Activated CD8-positive, alpha-beta memory T cell treated with anti-CD3 and anti-CD28 coated beads, Interleukin-2, amount 10 ng/mL, durations not matched to agents 7 days and 5 days (primary cell): ENCODE measurements at regions not wholly inside any gene's neighbourhood (a gene's known extent, or its start where the extent isn't known, plus 50 kb on each side); places are given as distances from the start of the nearest gene placed in this dataset.

Experiments
- ATAC-seq: fragments of 150-1000 bp; cut with Tn5 transposase; one replicate; pipeline ENCODE4 v1.10.0; 2021; ENCODE audit warnings: moderate library complexity
- CTCF ChIA-PET: fragments of 350-600 bp; sonication (Branson Sonifier 250); formaldehyde crosslinking; loops from one replicate; lab custom pipeline; 2021; ENCODE audit warnings: antibody characterized with exemption; lab: Charles Lee
- DNase-seq: peaks from one replicate; pipeline ENCODE4 v3.0.0-alpha.2; 2020
- H3K27ac Mint-ChIP-seq: one replicate; pipeline ENCODE4 v1.8.0; 2021; ENCODE audit warnings: mild to moderate bottlenecking, mixed read lengths
- H3K27me3 Mint-ChIP-seq: one replicate; pipeline ENCODE4 v1.8.0; 2021; ENCODE audit warnings: mixed read lengths
- H3K36me3 Mint-ChIP-seq: one replicate; pipeline ENCODE4 v1.8.0; 2021; ENCODE audit warnings: mild to moderate bottlenecking, mixed read lengths
- H3K4me1 Mint-ChIP-seq: one replicate; pipeline ENCODE4 v1.8.0; 2021; ENCODE audit warnings: mixed read lengths
- H3K4me3 Mint-ChIP-seq: one replicate; pipeline ENCODE4 v1.8.0; 2021; ENCODE audit warnings: mild to moderate bottlenecking, moderate library complexity, mixed read lengths
- H3K9me3 Mint-ChIP-seq: one replicate; pipeline ENCODE4 v1.8.0; 2022; ENCODE audit warnings: low read depth, mixed read lengths

- no peak overlapping the region for H3K4me3 Mint-ChIP-seq
- no peak overlapping the region for H3K27ac Mint-ChIP-seq
- peaks cover 4% of the 10 kb centered on the region for H3K36me3 Mint-ChIP-seq
- CTCF ChIA-PET: no interaction called here
- H3K4me1 Mint-ChIP-seq: no peaks in the 10 kb centered on the region
- ATAC-seq: no peak
- peaks cover 12% of the 10 kb centered on the region for H3K9me3 Mint-ChIP-seq
- H3K27me3 Mint-ChIP-seq: no peaks in the 10 kb centered on the region
- no peak for DNase-seq
Observed at GRCh38 chr13:21948769-21949474, 278.0 kb downstream of the FGF9 start.

DNA sequence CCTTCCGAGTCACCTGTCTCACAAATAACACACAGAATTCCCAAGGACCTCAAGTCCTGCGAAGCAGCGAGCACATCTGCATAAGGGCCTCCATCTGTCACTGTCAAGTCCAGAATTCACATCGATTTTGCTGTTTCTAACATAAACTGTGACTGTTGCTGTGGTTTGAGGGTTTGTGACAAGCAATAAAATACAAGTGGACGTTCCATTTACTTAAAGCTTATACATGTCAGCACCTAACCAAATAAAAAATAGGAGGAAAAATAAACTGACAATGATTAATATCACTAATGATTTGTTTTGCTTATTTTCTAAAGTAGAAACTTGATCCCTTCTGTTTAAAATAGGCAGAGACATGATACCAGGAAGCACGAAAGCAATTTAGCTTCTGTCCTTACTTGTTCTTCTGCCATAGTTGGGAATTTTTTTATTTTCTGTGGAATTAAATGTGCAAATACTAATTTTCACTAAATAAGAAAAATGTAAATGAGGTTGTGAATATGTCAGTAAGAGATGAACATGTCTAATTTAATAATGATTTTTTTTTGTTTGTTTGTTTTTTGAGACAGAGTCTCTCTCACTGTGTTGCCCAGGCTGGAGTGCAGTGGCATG, 279.1 kb downstream of the FGF9 start:
- peaks cover 3% of the 10 kb centered on the region for H3K36me3 Mint-ChIP-seq
- no peak overlapping the region for H3K4me3 Mint-ChIP-seq
- DNase-seq (no peak), ATAC-seq (no peak)
- no peaks in the 10 kb centered on the region for H3K27me3 Mint-ChIP-seq
- CTCF ChIA-PET: no interaction called here
- H3K27ac Mint-ChIP-seq: no peak overlapping the region
- H3K4me1 Mint-ChIP-seq: no peaks in the 10 kb centered on the region
- peaks cover 12% of the 10 kb centered on the region for H3K9me3 Mint-ChIP-seq

DNA sequence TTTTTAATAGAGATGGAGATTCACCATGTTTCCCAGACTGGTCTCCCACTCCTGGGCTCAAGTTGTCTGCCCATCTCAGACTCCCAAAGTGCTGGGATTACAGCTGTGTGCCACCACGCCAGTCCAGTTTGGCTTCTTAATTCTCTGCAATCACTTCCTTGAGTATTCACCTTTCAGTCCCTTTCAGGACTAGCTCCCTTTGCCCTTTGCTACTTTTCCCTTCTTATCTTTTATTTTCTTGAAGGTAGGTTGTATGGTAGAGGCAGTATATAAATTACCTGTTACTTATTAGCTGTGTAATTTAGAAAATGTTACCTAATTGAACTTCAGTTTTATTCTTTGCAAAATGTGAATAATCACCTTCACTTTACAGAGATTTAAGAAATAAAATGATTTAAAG, 285.8 kb downstream of the FGF9 start:
- peaks cover 3% of the 10 kb centered on the region for H3K36me3 Mint-ChIP-seq
- DNase-seq: no peak
- no peak overlapping the region for H3K27ac Mint-ChIP-seq
- no peaks in the 10 kb centered on the region for H3K4me1 Mint-ChIP-seq
- no peaks in the 10 kb centered on the region for H3K9me3 Mint-ChIP-seq
- H3K27me3 Mint-ChIP-seq: no peaks in the 10 kb centered on the region
- no peak overlapping the region for H3K4me3 Mint-ChIP-seq
- no peak for ATAC-seq
- CTCF ChIA-PET: no interaction called here

DNA sequence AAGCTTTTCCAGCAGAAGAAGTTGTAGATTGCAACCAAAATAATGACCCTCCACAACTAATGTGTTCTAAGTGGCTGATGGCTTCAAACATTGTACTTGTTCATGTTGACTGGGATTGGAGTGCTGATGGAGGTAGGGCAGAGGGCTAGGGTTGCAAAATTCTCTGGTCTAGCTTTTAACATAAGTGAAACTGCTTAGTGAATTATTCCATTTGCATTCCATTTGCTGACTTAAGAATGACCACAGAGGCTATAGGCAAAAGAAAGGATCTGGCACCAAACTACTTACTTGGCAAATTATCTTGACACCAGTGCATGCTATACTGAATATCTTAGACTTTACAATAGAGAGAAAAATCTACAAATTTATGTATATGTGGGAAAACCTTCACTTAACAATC, 287.0 kb downstream of the FGF9 start:
- Mint-ChIP-seq H3K4me3 (no peak overlapping the region), H3K4me1 (no peaks in the 10 kb centered on the region), H3K27ac (no peak overlapping the region), H3K36me3 (peaks cover 3% of the 10 kb centered on the region), H3K9me3 (no peaks in the 10 kb centered on the region), H3K27me3 (no peaks in the 10 kb centered on the region)
- CTCF ChIA-PET: no interaction called here
- no peak for DNase-seq
- ATAC-seq: no peak

DNA sequence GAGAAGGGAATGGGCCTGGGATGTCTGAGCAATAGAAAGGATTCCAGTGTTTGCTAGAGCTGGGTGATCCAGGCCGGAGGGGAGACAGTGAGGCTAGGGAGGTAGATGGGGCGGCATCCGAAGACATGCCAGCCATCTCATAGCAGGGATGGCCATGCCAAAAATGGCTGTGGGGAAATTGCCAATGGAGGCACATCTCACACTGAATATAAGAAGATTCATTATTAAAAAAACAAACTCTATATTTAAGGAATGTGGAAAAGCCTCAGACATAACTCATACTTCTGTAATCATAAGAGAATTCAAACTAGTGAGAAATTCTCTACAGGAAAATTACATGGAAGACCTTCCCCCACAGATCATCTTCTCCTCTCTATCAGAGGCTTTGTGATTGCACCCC, 289.2 kb downstream of the FGF9 start:
- Mint-ChIP-seq H3K9me3 (no peaks in the 10 kb centered on the region), H3K27ac (no peak overlapping the region), H3K27me3 (no peaks in the 10 kb centered on the region), H3K4me3 (no peak overlapping the region), H3K4me1 (no peaks in the 10 kb centered on the region), H3K36me3 (peaks cover 3% of the 10 kb centered on the region)
- DNase-seq (no peak), ATAC-seq (no peak)
- CTCF ChIA-PET: no interaction called here

GRCh38 chr13:21964686-21965085, 293.8 kb downstream of the FGF9 start:
- ATAC-seq (no peak), DNase-seq (no peak)
- no peaks in the 10 kb centered on the region for H3K4me1 Mint-ChIP-seq
- H3K9me3 Mint-ChIP-seq: no peaks in the 10 kb centered on the region
- H3K27ac Mint-ChIP-seq: no peak overlapping the region
- CTCF ChIA-PET: interaction anchor here (1.2 kb wide), 1 partner anchor 27 kb away, joined by 3 read pairs; no protein-coding TSS in a partner anchor
- H3K36me3 Mint-ChIP-seq: no peaks in the 10 kb centered on the region
- no peaks in the 10 kb centered on the region for H3K27me3 Mint-ChIP-seq
- H3K4me3 Mint-ChIP-seq: no peak overlapping the region

GRCh38 chr13:21965095-21965494, 294.2 kb downstream of the FGF9 start:
- H3K27me3 Mint-ChIP-seq: no peaks in the 10 kb centered on the region
- no peak for DNase-seq
- H3K36me3 Mint-ChIP-seq: no peaks in the 10 kb centered on the region
- H3K27ac Mint-ChIP-seq: no peak overlapping the region
- no peak overlapping the region for H3K4me3 Mint-ChIP-seq
- no peaks in the 10 kb centered on the region for H3K4me1 Mint-ChIP-seq
- H3K9me3 Mint-ChIP-seq: no peaks in the 10 kb centered on the region
- CTCF ChIA-PET: no interaction called here
- ATAC-seq: no peak

- no peaks in the 10 kb centered on the region for H3K4me1 Mint-ChIP-seq
- ATAC-seq (no peak), DNase-seq (no peak)
- no peaks in the 10 kb centered on the region for H3K27me3 Mint-ChIP-seq
- no peaks in the 10 kb centered on the region for H3K36me3 Mint-ChIP-seq
- H3K9me3 Mint-ChIP-seq: no peaks in the 10 kb centered on the region
- no peak overlapping the region for H3K4me3 Mint-ChIP-seq
- no peak overlapping the region for H3K27ac Mint-ChIP-seq
- CTCF ChIA-PET: no interaction called here
Observed at GRCh38 chr13:21966014-21966413, 295.1 kb downstream of the FGF9 start.

DNA sequence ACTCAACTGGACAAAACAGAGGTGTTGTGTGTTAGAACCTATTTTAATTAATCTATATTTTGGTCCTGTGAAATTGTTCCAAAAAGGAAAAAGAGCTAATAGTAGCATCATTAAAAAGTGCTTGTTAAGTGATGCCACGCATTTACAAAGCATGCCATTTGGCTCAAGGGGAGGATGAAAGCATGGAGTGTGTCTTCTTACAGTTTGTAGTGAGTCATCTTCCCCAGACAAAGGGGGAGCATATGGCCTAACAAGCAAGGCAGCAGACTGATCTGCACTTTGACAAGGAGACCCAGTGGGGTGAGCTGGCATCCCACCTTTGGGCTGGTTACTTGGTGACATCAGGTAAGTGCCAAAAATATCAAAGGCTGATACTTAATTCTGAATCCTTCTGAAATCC, 297.0 kb downstream of the FGF9 start:
- Mint-ChIP-seq H3K4me1 (no peaks in the 10 kb centered on the region), H3K9me3 (no peaks in the 10 kb centered on the region), H3K27me3 (no peaks in the 10 kb centered on the region), H3K36me3 (no peaks in the 10 kb centered on the region), H3K27ac (no peak overlapping the region), H3K4me3 (no peak overlapping the region)
- CTCF ChIA-PET: interaction anchor here (1.0 kb wide), 1 partner anchor 13 kb away, joined by 3 read pairs; no protein-coding TSS in a partner anchor
- DNase-seq: no peak
- no peak for ATAC-seq

DNA sequence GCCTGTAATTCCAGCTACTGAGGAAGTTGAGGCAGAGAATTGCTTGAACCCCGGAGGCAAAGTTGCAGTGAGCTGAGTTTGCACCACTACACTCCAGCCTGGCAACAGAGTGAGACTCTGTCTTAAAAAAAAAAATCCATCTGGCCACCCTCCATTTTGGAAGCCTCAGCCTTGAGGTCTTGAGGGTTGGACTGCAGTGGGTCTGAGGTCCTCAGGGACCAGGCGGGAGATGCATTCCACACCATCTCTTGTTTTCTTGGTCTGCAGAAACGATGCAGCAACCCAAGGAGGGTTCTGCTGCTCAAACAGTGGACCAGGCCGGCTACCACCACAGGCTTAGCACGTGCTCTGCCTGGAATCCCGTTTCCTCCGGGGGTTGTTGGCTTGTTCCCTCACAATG, 299.3 kb downstream of the FGF9 start:
- no peak overlapping the region for H3K27ac Mint-ChIP-seq
- H3K27me3 Mint-ChIP-seq: no peaks in the 10 kb centered on the region
- DNase-seq: no peak
- H3K4me1 Mint-ChIP-seq: no peaks in the 10 kb centered on the region
- no peaks in the 10 kb centered on the region for H3K9me3 Mint-ChIP-seq
- no peak for ATAC-seq
- CTCF ChIA-PET: no interaction called here
- H3K4me3 Mint-ChIP-seq: no peak overlapping the region
- H3K36me3 Mint-ChIP-seq: no peaks in the 10 kb centered on the region

DNA sequence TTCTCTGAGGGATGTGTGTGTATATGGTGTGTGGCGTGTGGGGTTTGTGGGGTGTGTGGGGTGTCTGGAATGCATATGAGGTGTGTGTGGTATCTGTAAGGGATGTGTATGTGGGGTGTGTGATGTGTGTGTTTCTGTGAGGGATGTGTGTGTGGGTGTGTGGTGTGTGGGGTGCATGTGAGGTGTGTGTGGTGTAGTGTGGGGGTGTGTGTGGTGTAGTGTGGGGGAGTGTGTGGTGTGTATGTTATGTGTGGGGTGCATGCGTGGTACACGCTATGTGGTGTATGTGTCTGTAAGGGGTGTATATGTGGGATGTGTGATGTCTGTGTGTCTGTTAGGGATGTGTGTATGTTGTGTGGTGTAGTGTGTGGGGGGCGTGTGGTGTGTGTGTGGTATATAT, 300.0 kb downstream of the FGF9 start:
- H3K9me3 Mint-ChIP-seq: no peaks in the 10 kb centered on the region
- CTCF ChIA-PET: no interaction called here
- H3K4me1 Mint-ChIP-seq: no peaks in the 10 kb centered on the region
- no peak for DNase-seq
- H3K27me3 Mint-ChIP-seq: no peaks in the 10 kb centered on the region
- no peaks in the 10 kb centered on the region for H3K36me3 Mint-ChIP-seq
- no peak overlapping the region for H3K27ac Mint-ChIP-seq
- ATAC-seq: no peak
- no peak overlapping the region for H3K4me3 Mint-ChIP-seq

GRCh38 chr13:21971662-21972621, 301.1 kb downstream of the FGF9 start:
- H3K4me1 Mint-ChIP-seq: no peaks in the 10 kb centered on the region
- no peak overlapping the region for H3K4me3 Mint-ChIP-seq
- no peaks in the 10 kb centered on the region for H3K36me3 Mint-ChIP-seq
- H3K9me3 Mint-ChIP-seq: no peaks in the 10 kb centered on the region
- CTCF ChIA-PET: no interaction called here
- no peak overlapping the region for H3K27ac Mint-ChIP-seq
- no peaks in the 10 kb centered on the region for H3K27me3 Mint-ChIP-seq
- DNase-seq (no peak), ATAC-seq (no peak)

DNA sequence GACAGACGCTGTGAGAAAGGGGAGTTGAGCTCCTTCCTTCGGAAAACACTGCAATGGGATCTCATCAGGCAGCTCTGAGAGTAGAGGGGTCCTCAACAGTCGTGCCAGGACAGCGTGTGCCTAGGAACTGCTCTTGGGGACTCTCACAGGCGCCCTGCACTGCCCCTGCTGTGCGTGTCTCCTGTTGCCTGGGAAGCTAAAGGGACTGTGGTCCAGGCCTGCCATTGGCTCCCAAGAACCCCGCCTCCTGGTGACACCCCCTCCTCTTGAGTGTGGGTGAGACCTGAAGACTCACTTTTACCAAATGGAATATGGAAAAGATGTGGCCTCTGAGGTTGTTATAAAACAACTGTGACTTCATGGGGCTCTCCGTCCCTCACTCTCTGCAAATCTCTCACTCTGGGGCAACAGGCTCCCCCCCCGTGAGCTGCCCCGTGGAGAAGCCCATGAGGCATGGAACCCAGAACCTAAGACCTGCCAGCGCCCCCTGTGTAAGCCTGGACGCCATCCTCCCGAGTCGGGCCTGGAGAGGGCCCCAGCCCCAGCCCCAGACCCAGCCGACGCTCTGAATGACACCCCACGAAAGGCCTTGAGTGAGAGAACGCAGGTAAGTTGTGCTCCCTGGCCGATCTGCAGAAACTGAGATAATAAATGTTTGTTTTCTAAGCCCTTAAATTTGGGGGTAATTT, 302.7 kb downstream of the FGF9 start:
- CTCF ChIA-PET: no interaction called here
- no peaks in the 10 kb centered on the region for H3K36me3 Mint-ChIP-seq
- DNase-seq (no peak), ATAC-seq (no peak)
- H3K27ac Mint-ChIP-seq: no peak overlapping the region
- no peaks in the 10 kb centered on the region for H3K9me3 Mint-ChIP-seq
- no peak overlapping the region for H3K4me3 Mint-ChIP-seq
- no peaks in the 10 kb centered on the region for H3K4me1 Mint-ChIP-seq
- no peaks in the 10 kb centered on the region for H3K27me3 Mint-ChIP-seq
